ENCODE measurements at regions not wholly inside any gene's neighbourhood (a gene's known extent, or its start where the extent isn't known, plus 50 kb on each side); places are given as distances from the start of the nearest gene placed in this dataset.

GRCh38 chr14:106491851-106492250 is 965.5 kb downstream of the TMEM121 start:
- TF ChIP-seq POLR2A (IDR thresholded peaks at IDR 0.05; ENCODE audit: extremely low read depth, insufficient read length), result no peak
- TF ChIP-seq CTCF (IDR thresholded peaks at IDR 0.05; ENCODE audit: low read depth, low read length), result peak; percentile 45
- TF ChIP-seq, protein P1, sequence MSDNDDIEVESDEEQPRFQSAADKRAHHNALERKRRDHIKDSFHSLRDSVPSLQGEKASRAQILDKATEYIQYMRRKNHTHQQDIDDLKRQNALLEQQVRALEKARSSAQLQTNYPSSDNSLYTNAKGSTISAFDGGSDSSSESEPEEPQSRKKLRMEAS (IDR thresholded peaks at IDR 0.05; ENCODE audit: low read depth, low read length), result no peak
- TF ChIP-seq MYC (IDR thresholded peaks at IDR 0.05; ENCODE audit: low read depth, low read length), result no peak
- H3K4me3 ChIP-seq (ENCODE audit: low read depth, low read length), result no peak overlapping the region
- DNase-seq (ENCODE audit: low read depth), result peak; percentile 7

DNA sequence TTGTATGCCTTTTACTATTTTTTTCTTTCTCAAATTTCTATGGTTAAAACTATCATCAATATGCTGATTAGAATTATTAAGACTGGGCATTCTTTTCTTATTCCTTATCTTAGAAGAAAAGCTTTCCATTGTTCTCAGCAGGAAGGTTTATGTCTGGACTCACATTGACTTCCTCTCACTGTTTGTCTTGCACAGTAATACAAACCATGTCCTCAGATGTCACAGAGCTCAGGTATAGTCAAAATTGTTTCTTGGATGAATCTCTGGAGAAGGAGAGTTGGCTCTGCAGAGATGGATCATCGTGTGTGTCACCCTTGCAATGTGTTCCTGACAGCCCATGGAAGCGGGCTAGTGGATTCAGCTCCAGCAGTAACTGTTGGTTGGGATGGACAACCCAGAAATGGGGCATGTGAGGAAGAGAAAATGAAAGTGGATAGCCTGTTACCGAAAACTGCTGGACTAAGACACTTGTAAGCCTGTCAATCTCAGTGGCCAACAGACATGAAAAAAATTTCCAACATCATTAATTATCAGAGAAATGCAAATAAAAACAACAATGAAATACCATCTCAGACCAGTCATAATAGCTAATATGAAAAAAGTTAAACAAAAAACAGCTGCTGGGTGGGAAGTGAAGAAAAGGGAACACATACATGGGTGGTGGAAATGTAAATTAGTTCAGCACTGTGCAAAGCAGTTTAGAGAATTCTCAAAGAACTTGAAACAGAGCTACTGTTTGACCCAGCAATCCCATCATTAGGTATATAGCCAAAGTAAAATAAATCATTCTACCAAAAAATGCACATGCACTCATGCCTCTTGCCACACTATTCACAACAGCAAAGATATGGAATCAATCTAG is 967.8 kb downstream of the TMEM121 start:
- DNase-seq (ENCODE audit: low read depth), result no peak
- TF ChIP-seq MYC (IDR thresholded peaks at IDR 0.05; ENCODE audit: low read depth, low read length) (no peak), POLR2A (IDR thresholded peaks at IDR 0.05; ENCODE audit: extremely low read depth, insufficient read length) (no peak), CTCF (IDR thresholded peaks at IDR 0.05; ENCODE audit: low read depth, low read length) (no peak)
- TF ChIP-seq, protein P1 (IDR thresholded peaks at IDR 0.05; ENCODE audit: low read depth, low read length), result no peak
- H3K4me3 ChIP-seq (ENCODE audit: low read depth, low read length), result no peak overlapping the region

DNA sequence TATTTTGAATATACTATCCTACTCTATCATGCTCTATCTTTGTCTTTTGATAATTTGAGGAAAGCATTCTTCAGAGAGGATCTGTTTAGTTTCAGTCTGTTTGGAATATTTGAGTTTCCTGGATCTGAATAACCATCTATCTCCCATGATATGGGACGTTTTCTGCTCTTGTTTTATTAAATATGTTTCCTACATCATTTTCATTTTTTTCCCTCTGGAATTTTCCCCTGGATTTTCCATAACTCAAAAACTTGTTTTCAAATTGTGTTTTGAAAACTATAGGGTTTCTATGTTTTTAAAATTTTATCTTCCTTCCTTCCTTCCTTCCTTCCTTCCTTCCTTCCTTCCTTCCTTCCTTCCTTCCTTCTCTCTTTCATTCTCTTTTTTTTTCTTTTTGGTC is 974.2 kb downstream of the TMEM121 start:
- no peak for DNase-seq (ENCODE audit: low read depth)
- no peak for TF ChIP-seq CTCF (IDR thresholded peaks at IDR 0.05; ENCODE audit: low read depth, low read length)
- no peak for TF ChIP-seq POLR2A (IDR thresholded peaks at IDR 0.05; ENCODE audit: extremely low read depth, insufficient read length)
- no peak for TF ChIP-seq MYC (IDR thresholded peaks at IDR 0.05; ENCODE audit: low read depth, low read length)
- H3K4me3 ChIP-seq (ENCODE audit: low read depth, low read length), result no peak overlapping the region

- TF ChIP-seq, protein P1 (IDR thresholded peaks at IDR 0.05; ENCODE audit: low read depth, low read length), result no peak
- TF ChIP-seq CTCF (IDR thresholded peaks at IDR 0.05; ENCODE audit: low read depth, low read length) (no peak), MYC (IDR thresholded peaks at IDR 0.05; ENCODE audit: low read depth, low read length) (no peak), POLR2A (IDR thresholded peaks at IDR 0.05; ENCODE audit: extremely low read depth, insufficient read length) (no peak)
- no peak for DNase-seq (ENCODE audit: low read depth)
- H3K4me3 ChIP-seq (ENCODE audit: low read depth, low read length), result no peak overlapping the region
Observed at GRCh38 chr14:106501898-106502297, 975.5 kb downstream of the TMEM121 start.

GRCh38 chr14:106505366-106505765 is 979.0 kb downstream of the TMEM121 start:
- TF ChIP-seq, protein P1 (IDR thresholded peaks at IDR 0.05; ENCODE audit: low read depth, low read length), result no peak
- TF ChIP-seq POLR2A (IDR thresholded peaks at IDR 0.05; ENCODE audit: extremely low read depth, insufficient read length), result no peak
- TF ChIP-seq CTCF (IDR thresholded peaks at IDR 0.05; ENCODE audit: low read depth, low read length), result no peak
- no peak for TF ChIP-seq MYC (IDR thresholded peaks at IDR 0.05; ENCODE audit: low read depth, low read length)
- no peak overlapping the region for H3K4me3 ChIP-seq (ENCODE audit: low read depth, low read length)
- DNase-seq (ENCODE audit: low read depth), result no peak

All from NB4 (cell line).